ENCODE measurements at regions not wholly inside any gene's neighbourhood (a gene's known extent, or its start where the extent isn't known, plus 50 kb on each side); places are given as distances from the start of the nearest gene placed in this dataset.

GRCh38 chr11:115778928-115779650 is 274.9 kb upstream of the CADM1 start:
- TF ChIP-seq CTCF (IDR thresholded peaks at IDR 0.05) (no peak), POLR2AphosphoS5 (IDR thresholded peaks at IDR 0.05) (no peak)

Data from gastroesophageal sphincter (tissue), 3 donors.